Breast epithelium (tissue), 3 donors: ENCODE measurements at regions not wholly inside any gene's neighbourhood (a gene's known extent, or its start where the extent isn't known, plus 50 kb on each side); places are given as distances from the start of the nearest gene placed in this dataset.

ENCODE experiments used
- POLR2A ChIP-seq: fragments of 450-650 bp; IDR thresholded peaks from one replicate; pipeline ENCODE4 v1.6.1; 2016; ENCODE audit warnings: antibody characterized with exemption, mild to moderate bottlenecking, moderate library complexity
- POLR2AphosphoS5 ChIP-seq, 3 donors: sonication (generic); formaldehyde crosslinking; IDR thresholded peaks; one replicate each; pipeline ENCODE4 v1.6.1; 2017; ENCODE audit warnings: antibody characterized with exemption in 3 of 3

DNA sequence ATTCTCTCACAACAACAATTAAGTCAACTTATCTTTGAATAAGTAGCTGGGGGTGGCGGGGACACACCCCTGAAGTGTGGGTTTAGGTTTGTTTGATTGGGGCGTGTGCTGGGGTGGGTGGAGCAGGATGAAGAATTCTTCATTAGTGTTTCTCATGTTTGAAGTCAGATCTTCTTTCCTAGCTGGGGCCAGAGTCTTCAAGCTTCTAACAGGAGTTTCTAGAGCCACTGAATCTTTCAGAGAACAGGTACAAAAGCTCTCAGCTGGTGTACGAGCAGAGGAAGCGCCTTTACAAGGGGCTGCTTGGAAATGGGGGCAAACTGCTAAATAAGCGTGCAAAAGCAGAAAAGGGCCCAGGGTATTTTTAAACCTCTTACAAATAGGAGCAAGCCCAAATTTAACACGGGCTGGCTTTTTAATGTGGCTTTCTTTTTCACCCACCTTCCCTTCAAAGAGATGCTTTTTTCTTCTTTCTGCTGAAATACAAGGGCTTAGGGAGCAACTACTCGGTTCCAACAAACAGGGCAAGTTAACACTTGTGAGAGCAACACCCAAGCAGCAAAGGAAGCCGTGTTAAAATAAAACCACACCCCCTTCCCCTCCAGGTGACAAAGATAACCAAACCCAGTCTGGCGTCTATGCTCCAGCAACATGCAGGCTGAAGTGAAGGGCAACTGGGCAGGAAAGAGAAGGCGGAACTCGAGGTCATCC is 86.9 kb upstream of the RASGRP1 start:
- TF ChIP-seq POLR2AphosphoS5 (IDR thresholded peaks at IDR 0.05) (no peak), POLR2A (no peak)
